ENCODE measurements at regions not wholly inside any gene's neighbourhood (a gene's known extent, or its start where the extent isn't known, plus 50 kb on each side); places are given as distances from the start of the nearest gene placed in this dataset.

DNA sequence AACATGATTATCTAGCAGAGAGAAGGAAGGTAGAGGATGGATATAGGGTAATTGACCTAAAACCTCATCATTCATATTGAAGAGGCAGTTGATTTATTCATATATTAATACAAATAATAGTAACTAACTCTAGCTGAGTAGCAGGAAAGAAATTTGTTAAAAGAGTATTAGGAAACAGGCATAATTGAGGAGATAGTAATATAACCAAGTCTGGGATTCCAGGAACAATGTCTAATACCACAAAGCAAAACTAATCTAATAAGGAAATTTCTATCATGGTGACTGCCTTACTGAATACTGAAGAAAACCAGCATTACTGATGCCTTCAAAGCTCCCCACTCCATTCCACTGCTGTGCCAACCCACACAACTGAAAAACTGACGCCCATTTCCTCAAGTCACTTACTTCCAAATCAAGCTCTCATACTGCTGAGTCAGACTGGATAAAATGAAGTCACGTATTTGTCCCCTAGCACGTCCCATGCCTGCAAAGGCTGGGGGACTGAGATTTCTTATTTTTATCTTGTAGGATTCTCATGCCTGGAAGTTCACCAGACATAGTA lies 153.9 kb downstream of the SMC2 start:
- ChIA-PET RAD21 (ENCODE audit: low non-redundant PET in 1 of 2, low total read pairs in 2 of 2, uncharacterized antibody in 2 of 2, unreplicated experiment in 2 of 2) (no interaction called here), POLR2A (no interaction called here), CTCF (no interaction called here)
- DNase-seq (ENCODE audit: low read depth, low spot score): no peak
- H3K9me3 ChIP-seq (ENCODE audit: control insufficient read depth in 1 of 2, insufficient read depth in 1 of 2, low read depth in 1 of 2, low read length in 2 of 2): no peaks in the 10 kb centered on the region
- no peaks in the 10 kb centered on the region for H3K36me3 ChIP-seq (ENCODE audit: control insufficient read depth in 1 of 2, insufficient read depth in 2 of 2, low read length in 2 of 2)
- no peak overlapping the region for H3K27ac ChIP-seq (ENCODE audit: low read depth, low read length)
- intact Hi-C loops (cut with micrococcal nuclease): no loop called here
- H3K4me1 ChIP-seq (ENCODE audit: control insufficient read depth in 1 of 2, insufficient read depth in 2 of 2, low read length in 2 of 2): no peaks in the 10 kb centered on the region
- no peak overlapping the region for H3K9ac ChIP-seq (ENCODE audit: low read length)
- no peak for ATAC-seq
- no peaks in the 10 kb centered on the region for H3K27me3 ChIP-seq (ENCODE audit: insufficient read depth, low read length)
- no peak overlapping the region for H2AFZ ChIP-seq (ENCODE audit: low read depth, low read length, poor library complexity, severe bottlenecking)
- no peak overlapping the region for H3K4me2 ChIP-seq (ENCODE audit: low read length)
- no peak overlapping the region for H3K4me3 ChIP-seq (replicated peaks in 1 of 2; ENCODE audit: low read depth in 1 of 2, low read length in 2 of 2)
- no peaks in the 10 kb centered on the region for H3K79me2 ChIP-seq (ENCODE audit: insufficient read depth, low read length)
- BruUV-seq (replicated peaks): no TSS peak
- no peaks in the 10 kb centered on the region for H4K20me1 ChIP-seq (ENCODE audit: insufficient read depth)
- TF ChIP-seq EZH2phosphoT487 (IDR thresholded peaks at IDR 0.05; ENCODE audit: borderline replicate concordance): no peak
- TF ChIP-seq, protein P1, sequence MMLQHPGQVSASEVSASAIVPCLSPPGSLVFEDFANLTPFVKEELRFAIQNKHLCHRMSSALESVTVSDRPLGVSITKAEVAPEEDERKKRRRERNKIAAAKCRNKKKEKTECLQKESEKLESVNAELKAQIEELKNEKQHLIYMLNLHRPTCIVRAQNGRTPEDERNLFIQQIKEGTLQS (IDR thresholded peaks at IDR 0.05): no peak
- no peak for TF ChIP-seq EZH2 (IDR thresholded peaks at IDR 0.05)
- TF ChIP-seq, protein P2, sequence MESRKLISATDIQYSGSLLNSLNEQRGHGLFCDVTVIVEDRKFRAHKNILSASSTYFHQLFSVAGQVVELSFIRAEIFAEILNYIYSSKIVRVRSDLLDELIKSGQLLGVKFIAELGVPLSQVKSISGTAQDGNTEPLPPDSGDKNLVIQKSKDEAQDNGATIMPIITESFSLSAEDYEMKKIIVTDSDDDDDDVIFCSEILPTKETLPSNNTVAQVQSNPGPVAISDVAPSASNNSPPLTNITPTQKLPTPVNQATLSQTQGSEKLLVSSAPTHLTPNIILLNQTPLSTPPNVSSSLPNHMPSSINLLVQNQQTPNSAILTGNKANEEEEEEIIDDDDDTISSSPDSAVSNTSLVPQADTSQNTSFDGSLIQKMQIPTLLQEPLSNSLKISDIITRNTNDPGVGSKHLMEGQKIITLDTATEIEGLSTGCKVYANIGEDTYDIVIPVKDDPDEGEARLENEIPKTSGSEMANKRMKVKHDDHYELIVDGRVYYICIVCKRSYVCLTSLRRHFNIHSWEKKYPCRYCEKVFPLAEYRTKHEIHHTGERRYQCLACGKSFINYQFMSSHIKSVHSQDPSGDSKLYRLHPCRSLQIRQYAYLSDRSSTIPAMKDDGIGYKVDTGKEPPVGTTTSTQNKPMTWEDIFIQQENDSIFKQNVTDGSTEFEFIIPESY (IDR thresholded peaks at IDR 0.05; ENCODE audit: extremely low read depth, insufficient replicate concordance, low read length): no peak
- TF ChIP-seq ZFX (IDR thresholded peaks at IDR 0.05): no peak
- TF ChIP-seq SRF (IDR thresholded peaks at IDR 0.05; ENCODE audit: low read depth): no peak
- TF ChIP-seq YY1 (IDR thresholded peaks at IDR 0.05; ENCODE audit: extremely low read depth, insufficient replicate concordance, low read depth, low read length): no peak
- TF ChIP-seq JUND (IDR thresholded peaks at IDR 0.05): no peak
- TF ChIP-seq POLR2AphosphoS5 (IDR thresholded peaks at IDR 0.05; ENCODE audit: low read depth, low read length): no peak
- TF ChIP-seq RAD21 (IDR thresholded peaks at IDR 0.05; ENCODE audit: low read depth): no peak
- no peak for TF ChIP-seq CBX3 (IDR thresholded peaks at IDR 0.05; ENCODE audit: low read depth)
- TF ChIP-seq, protein P3, sequence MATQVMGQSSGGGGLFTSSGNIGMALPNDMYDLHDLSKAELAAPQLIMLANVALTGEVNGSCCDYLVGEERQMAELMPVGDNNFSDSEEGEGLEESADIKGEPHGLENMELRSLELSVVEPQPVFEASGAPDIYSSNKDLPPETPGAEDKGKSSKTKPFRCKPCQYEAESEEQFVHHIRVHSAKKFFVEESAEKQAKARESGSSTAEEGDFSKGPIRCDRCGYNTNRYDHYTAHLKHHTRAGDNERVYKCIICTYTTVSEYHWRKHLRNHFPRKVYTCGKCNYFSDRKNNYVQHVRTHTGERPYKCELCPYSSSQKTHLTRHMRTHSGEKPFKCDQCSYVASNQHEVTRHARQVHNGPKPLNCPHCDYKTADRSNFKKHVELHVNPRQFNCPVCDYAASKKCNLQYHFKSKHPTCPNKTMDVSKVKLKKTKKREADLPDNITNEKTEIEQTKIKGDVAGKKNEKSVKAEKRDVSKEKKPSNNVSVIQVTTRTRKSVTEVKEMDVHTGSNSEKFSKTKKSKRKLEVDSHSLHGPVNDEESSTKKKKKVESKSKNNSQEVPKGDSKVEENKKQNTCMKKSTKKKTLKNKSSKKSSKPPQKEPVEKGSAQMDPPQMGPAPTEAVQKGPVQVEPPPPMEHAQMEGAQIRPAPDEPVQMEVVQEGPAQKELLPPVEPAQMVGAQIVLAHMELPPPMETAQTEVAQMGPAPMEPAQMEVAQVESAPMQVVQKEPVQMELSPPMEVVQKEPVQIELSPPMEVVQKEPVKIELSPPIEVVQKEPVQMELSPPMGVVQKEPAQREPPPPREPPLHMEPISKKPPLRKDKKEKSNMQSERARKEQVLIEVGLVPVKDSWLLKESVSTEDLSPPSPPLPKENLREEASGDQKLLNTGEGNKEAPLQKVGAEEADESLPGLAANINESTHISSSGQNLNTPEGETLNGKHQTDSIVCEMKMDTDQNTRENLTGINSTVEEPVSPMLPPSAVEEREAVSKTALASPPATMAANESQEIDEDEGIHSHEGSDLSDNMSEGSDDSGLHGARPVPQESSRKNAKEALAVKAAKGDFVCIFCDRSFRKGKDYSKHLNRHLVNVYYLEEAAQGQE (IDR thresholded peaks at IDR 0.05; ENCODE audit: low read depth): no peak
- TF ChIP-seq SIN3A (IDR thresholded peaks at IDR 0.05; ENCODE audit: low read depth): no peak
- TF ChIP-seq, protein P4, sequence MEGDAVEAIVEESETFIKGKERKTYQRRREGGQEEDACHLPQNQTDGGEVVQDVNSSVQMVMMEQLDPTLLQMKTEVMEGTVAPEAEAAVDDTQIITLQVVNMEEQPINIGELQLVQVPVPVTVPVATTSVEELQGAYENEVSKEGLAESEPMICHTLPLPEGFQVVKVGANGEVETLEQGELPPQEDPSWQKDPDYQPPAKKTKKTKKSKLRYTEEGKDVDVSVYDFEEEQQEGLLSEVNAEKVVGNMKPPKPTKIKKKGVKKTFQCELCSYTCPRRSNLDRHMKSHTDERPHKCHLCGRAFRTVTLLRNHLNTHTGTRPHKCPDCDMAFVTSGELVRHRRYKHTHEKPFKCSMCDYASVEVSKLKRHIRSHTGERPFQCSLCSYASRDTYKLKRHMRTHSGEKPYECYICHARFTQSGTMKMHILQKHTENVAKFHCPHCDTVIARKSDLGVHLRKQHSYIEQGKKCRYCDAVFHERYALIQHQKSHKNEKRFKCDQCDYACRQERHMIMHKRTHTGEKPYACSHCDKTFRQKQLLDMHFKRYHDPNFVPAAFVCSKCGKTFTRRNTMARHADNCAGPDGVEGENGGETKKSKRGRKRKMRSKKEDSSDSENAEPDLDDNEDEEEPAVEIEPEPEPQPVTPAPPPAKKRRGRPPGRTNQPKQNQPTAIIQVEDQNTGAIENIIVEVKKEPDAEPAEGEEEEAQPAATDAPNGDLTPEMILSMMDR (IDR thresholded peaks at IDR 0.05 in 2 of 3, conservative IDR thresholded peaks at IDR 0.05 in 1 of 3; ENCODE audit: borderline replicate concordance in 1 of 3, insufficient read depth in 1 of 3, low read depth in 2 of 3, low read length in 2 of 3): no peak
- no peak for TF ChIP-seq EGR1 (IDR thresholded peaks at IDR 0.05; ENCODE audit: low read depth)
- TF ChIP-seq ZNF274 (IDR thresholded peaks at IDR 0.05; ENCODE audit: low read depth, low read length): no peak
- TF ChIP-seq TCF7L2 (IDR thresholded peaks at IDR 0.05; ENCODE audit: borderline replicate concordance, extremely low read depth, insufficient read depth, insufficient read length): no peak
- TF ChIP-seq POLR2A (IDR thresholded peaks at IDR 0.05; ENCODE audit: borderline replicate concordance, extremely low read depth, insufficient read depth, insufficient read length): no peak
- no peak for TF ChIP-seq CEBPB (IDR thresholded peaks at IDR 0.05; ENCODE audit: low read depth)
- H3K9me2 ChIP-seq (ENCODE audit: insufficient read depth): no peaks in the 10 kb centered on the region

Measured in HCT116 (cell line).